ENCODE measurements at regions not wholly inside any gene's neighbourhood (a gene's known extent, or its start where the extent isn't known, plus 50 kb on each side); places are given as distances from the start of the nearest gene placed in this dataset.
A peak's percentile ranks its signal among the peaks of the same experiment; 100 is the strongest.

DNA sequence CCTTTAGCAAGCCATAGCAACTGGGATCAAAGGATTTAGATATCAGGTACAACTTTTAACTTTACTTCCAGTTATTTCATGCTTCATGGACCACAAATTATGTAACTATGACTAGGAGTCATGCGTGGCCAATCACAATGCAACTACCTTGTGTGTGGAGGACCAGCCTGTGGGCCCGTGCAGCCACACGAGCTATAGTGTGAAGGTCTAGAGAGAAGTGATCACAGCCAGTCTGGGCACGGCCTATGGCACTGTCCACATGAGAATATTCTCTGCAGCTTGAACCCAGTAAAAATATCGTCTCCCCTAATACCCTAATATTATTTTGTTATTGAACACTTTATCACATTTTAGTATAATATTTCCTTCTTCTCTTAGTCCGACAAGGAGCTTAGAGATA lies 464.9 kb upstream of the MIR17HG start:
- H3K27me3 ChIP-seq (replicated peaks; ENCODE audit: insufficient read depth, low read depth, low read length, poor library complexity) = no peaks in the 10 kb centered on the region
- TF ChIP-seq, protein P1, sequence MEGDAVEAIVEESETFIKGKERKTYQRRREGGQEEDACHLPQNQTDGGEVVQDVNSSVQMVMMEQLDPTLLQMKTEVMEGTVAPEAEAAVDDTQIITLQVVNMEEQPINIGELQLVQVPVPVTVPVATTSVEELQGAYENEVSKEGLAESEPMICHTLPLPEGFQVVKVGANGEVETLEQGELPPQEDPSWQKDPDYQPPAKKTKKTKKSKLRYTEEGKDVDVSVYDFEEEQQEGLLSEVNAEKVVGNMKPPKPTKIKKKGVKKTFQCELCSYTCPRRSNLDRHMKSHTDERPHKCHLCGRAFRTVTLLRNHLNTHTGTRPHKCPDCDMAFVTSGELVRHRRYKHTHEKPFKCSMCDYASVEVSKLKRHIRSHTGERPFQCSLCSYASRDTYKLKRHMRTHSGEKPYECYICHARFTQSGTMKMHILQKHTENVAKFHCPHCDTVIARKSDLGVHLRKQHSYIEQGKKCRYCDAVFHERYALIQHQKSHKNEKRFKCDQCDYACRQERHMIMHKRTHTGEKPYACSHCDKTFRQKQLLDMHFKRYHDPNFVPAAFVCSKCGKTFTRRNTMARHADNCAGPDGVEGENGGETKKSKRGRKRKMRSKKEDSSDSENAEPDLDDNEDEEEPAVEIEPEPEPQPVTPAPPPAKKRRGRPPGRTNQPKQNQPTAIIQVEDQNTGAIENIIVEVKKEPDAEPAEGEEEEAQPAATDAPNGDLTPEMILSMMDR (conservative IDR thresholded peaks at IDR 0.05; ENCODE audit: low read depth, low read length) = no peak
- no peak for TF ChIP-seq EZH2 (IDR thresholded peaks at IDR 0.05; ENCODE audit: borderline replicate concordance, low read depth, low read length, poor library complexity, severe bottlenecking)
- H3K4me3 ChIP-seq (ENCODE audit: low read depth, low read length, poor library complexity, severe bottlenecking) = no peak overlapping the region
- BruUV-seq (replicated peaks) = no TSS peak
- H3K36me3 ChIP-seq (ENCODE audit: insufficient read depth, low read length, poor library complexity, severe bottlenecking) = no peaks in the 10 kb centered on the region
- ChIA-PET POLR2A (ENCODE audit: low non-redundant PET) (no interaction called here), CTCF (no interaction called here)
- H3K9me3 ChIP-seq (ENCODE audit: low read depth, low read length, poor library complexity, severe bottlenecking) = no peaks in the 10 kb centered on the region
- H3K4me1 ChIP-seq (ENCODE audit: insufficient read depth, low read length, poor library complexity, severe bottlenecking) = no peaks in the 10 kb centered on the region
- intact Hi-C loops (cut with micrococcal nuclease; ENCODE audit: unreplicated experiment) = loop anchor here (5.0 kb wide), 2 partner anchors 85 to 135 kb away; no protein-coding TSS in a partner anchor
- DNase-seq (ENCODE audit: low spot score) = no peak
- H3K27ac ChIP-seq (ENCODE audit: low read depth, low read length, poor library complexity, severe bottlenecking) = no peak overlapping the region

DNA sequence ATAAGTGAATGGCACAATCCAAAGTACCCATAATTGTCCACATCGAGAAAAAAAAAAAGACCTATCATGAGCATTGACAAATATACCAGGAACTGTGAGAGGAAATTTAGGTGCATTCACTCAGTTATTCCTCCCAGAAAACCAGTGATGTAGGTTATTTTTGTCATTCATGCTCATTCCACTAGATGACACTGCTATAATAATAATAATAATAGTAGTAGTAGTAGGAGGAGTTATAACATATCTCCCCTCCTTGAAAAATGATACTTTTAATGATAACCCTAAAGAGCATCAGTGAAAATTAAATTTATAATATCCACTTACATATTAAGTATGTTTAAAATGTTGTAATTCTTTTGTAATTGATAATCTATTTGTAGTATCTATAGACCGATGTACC lies 463.9 kb upstream of the MIR17HG start:
- H3K4me1 ChIP-seq (ENCODE audit: insufficient read depth, low read length, poor library complexity, severe bottlenecking) = no peaks in the 10 kb centered on the region
- no peak overlapping the region for H3K27ac ChIP-seq (ENCODE audit: low read depth, low read length, poor library complexity, severe bottlenecking)
- DNase-seq (ENCODE audit: low spot score) = no peak
- no TSS peak for BruUV-seq (replicated peaks)
- ChIA-PET CTCF (no interaction called here), POLR2A (ENCODE audit: low non-redundant PET) (no interaction called here)
- intact Hi-C loops (cut with micrococcal nuclease; ENCODE audit: unreplicated experiment) = loop anchor here (5.0 kb wide), 2 partner anchors 84 to 134 kb away; no protein-coding TSS in a partner anchor
- no peak overlapping the region for H3K4me3 ChIP-seq (ENCODE audit: low read depth, low read length, poor library complexity, severe bottlenecking)
- TF ChIP-seq, protein P1 (conservative IDR thresholded peaks at IDR 0.05; ENCODE audit: low read depth, low read length) = peak; percentile 29; the same call in 1 of the 2 replicates
- no peak for TF ChIP-seq EZH2 (IDR thresholded peaks at IDR 0.05; ENCODE audit: borderline replicate concordance, low read depth, low read length, poor library complexity, severe bottlenecking)
- H3K9me3 ChIP-seq (ENCODE audit: low read depth, low read length, poor library complexity, severe bottlenecking) = no peaks in the 10 kb centered on the region
- no peaks in the 10 kb centered on the region for H3K27me3 ChIP-seq (replicated peaks; ENCODE audit: insufficient read depth, low read depth, low read length, poor library complexity)
- no peaks in the 10 kb centered on the region for H3K36me3 ChIP-seq (ENCODE audit: insufficient read depth, low read length, poor library complexity, severe bottlenecking)

DNA sequence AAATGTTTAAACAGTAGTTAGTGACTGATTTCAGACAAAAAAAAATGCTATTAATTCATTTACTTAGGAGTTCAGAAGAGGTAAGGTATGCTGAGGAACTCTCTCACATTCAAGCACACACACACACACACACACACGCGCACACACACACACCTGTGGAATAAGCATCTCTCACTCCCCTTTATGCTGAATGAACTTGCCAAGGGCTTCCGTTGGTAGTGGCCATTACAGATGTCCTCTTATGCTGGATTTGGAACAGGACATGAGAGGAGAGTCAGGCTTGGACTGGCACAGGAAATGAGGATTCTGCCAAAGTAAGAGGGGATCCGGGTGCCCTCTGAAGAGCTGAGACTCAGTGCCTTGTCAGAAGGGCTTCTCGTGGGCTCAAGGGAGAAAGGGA lies 463.4 kb upstream of the MIR17HG start:
- intact Hi-C loops (cut with micrococcal nuclease; ENCODE audit: unreplicated experiment) = loop anchor here (5.0 kb wide), 2 partner anchors 83 to 133 kb away; no protein-coding TSS in a partner anchor
- BruUV-seq (replicated peaks) = no TSS peak
- Histone ChIP-seq H3K27me3 (replicated peaks; ENCODE audit: insufficient read depth, low read depth, low read length, poor library complexity) (no peaks in the 10 kb centered on the region), H3K4me1 (ENCODE audit: insufficient read depth, low read length, poor library complexity, severe bottlenecking) (no peaks in the 10 kb centered on the region), H3K4me3 (ENCODE audit: low read depth, low read length, poor library complexity, severe bottlenecking) (no peak overlapping the region), H3K9me3 (ENCODE audit: low read depth, low read length, poor library complexity, severe bottlenecking) (no peaks in the 10 kb centered on the region), H3K36me3 (ENCODE audit: insufficient read depth, low read length, poor library complexity, severe bottlenecking) (no peaks in the 10 kb centered on the region), H3K27ac (ENCODE audit: low read depth, low read length, poor library complexity, severe bottlenecking) (no peak overlapping the region)
- POLR2A ChIA-PET (ENCODE audit: low non-redundant PET) = no interaction called here
- CTCF ChIA-PET = no interaction called here
- TF ChIP-seq, protein P1 (conservative IDR thresholded peaks at IDR 0.05; ENCODE audit: low read depth, low read length) = no peak
- no peak for TF ChIP-seq EZH2 (IDR thresholded peaks at IDR 0.05; ENCODE audit: borderline replicate concordance, low read depth, low read length, poor library complexity, severe bottlenecking)
- no peak for DNase-seq (ENCODE audit: low spot score)

All from A673 (cell line).